ACC112 (cell line): ENCODE measurements at regions not wholly inside any gene's neighbourhood (a gene's known extent, or its start where the extent isn't known, plus 50 kb on each side); places are given as distances from the start of the nearest gene placed in this dataset.

Experiments used
- H2AFZ ChIP-seq: fragments of 200-600 bp; sonication (generic); one replicate; pipeline ENCODE4 v1.6.0; 2017; ENCODE audit warnings: antibody characterized with exemption, low read length; ENCODE audit not compliant: unreplicated experiment
- H3K27ac ChIP-seq: fragments of 200-600 bp; sonication (generic); 2 replicates; pipeline ENCODE4 v1.5.1; 2014; ENCODE audit warnings: low read depth, mild to moderate bottlenecking, antibody characterized with exemption, low read length, moderate library complexity
- H3K27me3 ChIP-seq: fragments of 200-600 bp; sonication (generic); 2 replicates; pipeline ENCODE4 v1.6.1; 2014; ENCODE audit warnings: mild to moderate bottlenecking, antibody characterized with exemption, low read length, moderate library complexity, mixed read lengths; ENCODE audit not compliant: insufficient read depth
- H3K36me3 ChIP-seq: fragments of 200-600 bp; sonication (generic); 2 replicates; pipeline ENCODE4 v1.6.1; 2016; ENCODE audit warnings: mild to moderate bottlenecking, antibody characterized with exemption, low read length, moderate library complexity, mixed read lengths; ENCODE audit not compliant: insufficient read depth
- H3K4me1 ChIP-seq: fragments of 200-600 bp; sonication (generic); one replicate; pipeline ENCODE4 v1.6.1; 2016; ENCODE audit warnings: low read length, mixed read lengths; ENCODE audit not compliant: insufficient read depth, unreplicated experiment, control insufficient read depth
- H3K4me3 ChIP-seq: fragments of 200-600 bp; sonication (generic); 2 replicates; pipeline ENCODE4 v1.5.1; 2014; ENCODE audit warnings: mild to moderate bottlenecking, low read depth, low read length
- H3K79me2 ChIP-seq: fragments of 200-600 bp; sonication (generic); one replicate; pipeline ENCODE4 v1.6.0; 2016; ENCODE audit warnings: low read length; ENCODE audit not compliant: control insufficient read depth, unreplicated experiment, insufficient read depth

DNA sequence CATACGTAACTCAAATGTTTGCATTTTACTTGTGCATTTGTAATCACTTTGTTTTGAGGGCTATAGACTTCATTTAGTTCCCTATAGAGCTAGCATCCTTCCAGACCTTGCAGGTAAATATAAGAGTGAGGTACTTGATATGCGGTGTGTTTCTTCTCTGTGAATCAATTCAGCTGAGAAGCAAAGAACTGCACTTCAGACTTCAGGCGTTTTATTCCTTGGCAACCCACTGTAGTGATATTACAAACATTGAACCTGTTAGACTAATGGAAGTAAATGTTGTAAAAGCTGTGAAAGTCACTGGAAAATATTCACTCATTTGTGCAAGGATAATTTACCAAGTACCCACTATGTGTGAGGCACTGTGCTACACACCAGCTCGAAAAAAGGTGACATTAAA lies 94.1 kb upstream of the CHL1 start:
- no peak overlapping the region for H2AFZ ChIP-seq
- no peaks in the 10 kb centered on the region for H3K36me3 ChIP-seq
- H3K27me3 ChIP-seq, result no peaks in the 10 kb centered on the region
- no peak overlapping the region for H3K4me3 ChIP-seq
- no peaks in the 10 kb centered on the region for H3K79me2 ChIP-seq
- H3K27ac ChIP-seq, result no peak overlapping the region
- no peaks in the 10 kb centered on the region for H3K4me1 ChIP-seq

GRCh38 chr3:103991-104390 lies 92.6 kb upstream of the CHL1 start:
- H3K4me3 ChIP-seq, result no peak overlapping the region
- H3K27ac ChIP-seq, result no peak overlapping the region

DNA sequence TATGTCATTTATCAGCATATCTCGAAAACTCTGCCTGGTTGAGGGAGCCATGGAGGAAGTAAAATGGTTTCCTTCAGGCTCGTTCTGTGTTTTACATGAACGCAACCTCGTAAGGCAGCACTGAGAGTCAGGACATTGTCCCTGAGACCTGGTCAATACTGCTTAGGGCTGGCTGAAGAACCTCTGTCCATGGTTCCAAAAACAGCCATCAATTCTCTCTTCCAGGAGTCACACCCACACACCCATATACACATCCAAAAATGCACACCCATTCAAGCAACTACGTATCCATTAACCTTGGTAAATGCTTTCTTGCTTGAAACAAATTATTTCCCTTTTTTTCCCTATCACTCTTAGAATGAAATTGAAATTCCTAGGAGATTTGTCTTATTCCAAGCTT lies 91.0 kb upstream of the CHL1 start:
- Histone ChIP-seq H3K36me3 (no peaks in the 10 kb centered on the region), H3K79me2 (no peaks in the 10 kb centered on the region), H3K27me3 (no peaks in the 10 kb centered on the region), H3K4me1 (no peaks in the 10 kb centered on the region), H3K4me3 (no peak overlapping the region), H3K27ac (no peak overlapping the region), H2AFZ (no peak overlapping the region)

More at GRCh38 chr3:103991-104390, 92.6 kb upstream of the CHL1 start:
- Histone ChIP-seq H3K36me3 (no peaks in the 10 kb centered on the region), H2AFZ (no peak overlapping the region), H3K27me3 (no peaks in the 10 kb centered on the region), H3K4me1 (no peaks in the 10 kb centered on the region), H3K79me2 (no peaks in the 10 kb centered on the region)

- Histone ChIP-seq H3K36me3 (no peaks in the 10 kb centered on the region), H2AFZ (no peak overlapping the region), H3K79me2 (no peaks in the 10 kb centered on the region), H3K4me1 (no peaks in the 10 kb centered on the region), H3K27ac (no peak overlapping the region), H3K4me3 (no peak overlapping the region), H3K27me3 (no peaks in the 10 kb centered on the region)
Observed at GRCh38 chr3:106619-107018, 89.9 kb upstream of the CHL1 start.

DNA sequence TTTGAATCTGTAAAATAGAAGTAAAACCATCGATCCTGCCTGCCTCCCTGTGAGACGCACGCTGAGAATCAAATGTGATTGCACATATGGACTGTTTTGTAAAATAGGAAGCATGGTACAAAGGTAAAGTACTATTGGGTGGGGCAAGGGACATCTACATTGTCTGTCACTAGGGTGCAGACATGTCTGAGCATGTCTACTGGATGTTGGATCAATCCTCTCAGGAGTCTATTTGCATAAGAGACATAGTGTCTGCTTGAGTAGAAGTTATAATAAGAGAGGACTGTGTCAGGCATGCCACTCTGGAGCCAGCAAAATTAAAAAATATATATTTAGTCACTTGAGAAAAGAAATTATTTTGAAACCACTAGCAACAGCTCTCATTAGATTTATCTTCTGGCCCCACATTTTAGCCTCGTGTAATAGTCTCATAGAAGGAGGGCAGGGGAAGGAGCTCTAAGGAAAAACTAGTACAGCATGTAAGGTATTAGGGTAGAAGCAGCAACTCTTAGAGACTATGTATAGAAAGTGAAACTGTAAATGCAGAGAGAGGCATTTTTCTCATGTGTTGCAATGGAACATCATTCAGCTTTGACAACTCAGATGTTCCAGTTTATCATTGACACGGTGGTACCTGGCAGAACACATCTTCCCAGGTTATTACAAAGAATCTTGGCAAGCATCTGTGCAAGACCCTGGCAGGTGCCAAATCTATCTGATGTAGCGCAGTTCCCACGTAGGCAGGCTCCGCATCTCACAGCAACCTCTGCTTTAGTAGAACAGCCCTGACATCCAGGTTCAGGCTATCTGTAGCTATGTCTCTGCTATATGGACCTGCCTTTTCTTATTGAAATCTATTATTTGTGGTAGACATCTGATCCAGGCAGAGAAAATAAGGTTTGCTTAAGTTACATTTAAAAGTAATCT lies 85.2 kb upstream of the CHL1 start:
- H2AFZ ChIP-seq, result no peak overlapping the region
- H3K79me2 ChIP-seq, result no peaks in the 10 kb centered on the region
- H3K27ac ChIP-seq, result no peak overlapping the region
- H3K4me3 ChIP-seq, result no peak overlapping the region
- no peaks in the 10 kb centered on the region for H3K27me3 ChIP-seq
- no peaks in the 10 kb centered on the region for H3K36me3 ChIP-seq
- no peaks in the 10 kb centered on the region for H3K4me1 ChIP-seq

GRCh38 chr3:112773-113172 lies 83.8 kb upstream of the CHL1 start:
- Histone ChIP-seq H3K4me3 (no peak overlapping the region), H3K27ac (no peak overlapping the region), H3K4me1 (no peaks in the 10 kb centered on the region), H3K79me2 (no peaks in the 10 kb centered on the region), H3K36me3 (no peaks in the 10 kb centered on the region), H2AFZ (no peak overlapping the region), H3K27me3 (no peaks in the 10 kb centered on the region)

GRCh38 chr3:118666-119065 lies 77.9 kb upstream of the CHL1 start:
- no peak overlapping the region for H3K27ac ChIP-seq
- peaks cover 3% of the 10 kb centered on the region; the same call in 1 of the 2 replicates for H3K27me3 ChIP-seq
- no peaks in the 10 kb centered on the region for H3K36me3 ChIP-seq
- no peak overlapping the region for H3K4me3 ChIP-seq
- H3K79me2 ChIP-seq, result no peaks in the 10 kb centered on the region
- no peak overlapping the region for H2AFZ ChIP-seq
- H3K4me1 ChIP-seq, result no peaks in the 10 kb centered on the region

DNA sequence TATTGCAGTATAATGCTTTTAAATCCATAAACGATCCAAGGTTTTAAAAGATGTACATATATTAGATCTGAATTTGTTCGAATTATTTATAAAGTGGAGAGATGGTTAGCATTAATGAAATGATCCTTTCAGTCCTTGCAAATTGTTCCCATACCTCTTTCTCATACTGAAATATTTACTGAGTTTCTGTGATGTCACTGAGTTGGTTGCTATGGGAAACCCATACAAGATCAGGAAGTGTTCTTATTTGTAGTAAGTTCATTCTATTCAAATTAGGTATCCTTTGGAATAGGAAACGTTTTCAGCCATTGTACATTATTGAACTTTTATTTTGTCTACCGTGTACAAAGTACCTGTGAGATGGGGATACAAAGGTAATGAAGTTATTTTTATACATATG lies 73.2 kb upstream of the CHL1 start:
- Histone ChIP-seq H3K27ac (no peak overlapping the region), H3K36me3 (no peaks in the 10 kb centered on the region), H3K4me3 (no peak overlapping the region), H3K79me2 (no peaks in the 10 kb centered on the region), H3K27me3 (peaks cover 3% of the 10 kb centered on the region; the same call in 1 of the 2 replicates), H2AFZ (no peak overlapping the region), H3K4me1 (no peaks in the 10 kb centered on the region)

GRCh38 chr3:124557-125179 lies 71.9 kb upstream of the CHL1 start:
- H3K27me3 ChIP-seq, result no peaks in the 10 kb centered on the region
- H3K4me3 ChIP-seq, result no peak overlapping the region
- no peak overlapping the region for H2AFZ ChIP-seq
- no peak overlapping the region for H3K27ac ChIP-seq
- no peaks in the 10 kb centered on the region for H3K36me3 ChIP-seq
- no peaks in the 10 kb centered on the region for H3K79me2 ChIP-seq
- H3K4me1 ChIP-seq, result no peaks in the 10 kb centered on the region

GRCh38 chr3:128515-129172 lies 67.9 kb upstream of the CHL1 start:
- no peaks in the 10 kb centered on the region for H3K79me2 ChIP-seq
- H3K4me3 ChIP-seq, result no peak overlapping the region
- no peak overlapping the region for H2AFZ ChIP-seq
- H3K36me3 ChIP-seq, result no peaks in the 10 kb centered on the region
- no peaks in the 10 kb centered on the region for H3K27me3 ChIP-seq
- H3K27ac ChIP-seq, result no peak overlapping the region
- H3K4me1 ChIP-seq, result no peaks in the 10 kb centered on the region
